ENCODE measurements at regions not wholly inside any gene's neighbourhood (a gene's known extent, or its start where the extent isn't known, plus 50 kb on each side); places are given as distances from the start of the nearest gene placed in this dataset.

GRCh38 chr14:29098656-29099055 lies 332.1 kb downstream of the FOXG1 start (continued):
- TF ChIP-seq CHD7 (IDR thresholded peaks at IDR 0.05; ENCODE audit: insufficient replicate concordance, low read length) (no peak), TEAD4 (IDR thresholded peaks at IDR 0.05; ENCODE audit: low read depth, low read length) (no peak), USF2 (IDR thresholded peaks at IDR 0.05; ENCODE audit: low read length) (no peak), RXRA (IDR thresholded peaks at IDR 0.05; ENCODE audit: insufficient read depth, low read depth, low read length) (no peak), NRF1 (IDR thresholded peaks at IDR 0.05; ENCODE audit: low read depth, low read length) (no peak), BACH1 (IDR thresholded peaks at IDR 0.05; ENCODE audit: low read length) (no peak), YY1 (IDR thresholded peaks at IDR 0.05; ENCODE audit: low read depth, low read length) (no peak), HDAC6 (IDR thresholded peaks at IDR 0.05; ENCODE audit: low read depth, low read length) (no peak)
